Transverse colon (tissue), 4 donors: ENCODE measurements at regions not wholly inside any gene's neighbourhood (a gene's known extent, or its start where the extent isn't known, plus 50 kb on each side); places are given as distances from the start of the nearest gene placed in this dataset.

ENCODE experiments used
- EP300 ChIP-seq: sonication (generic); formaldehyde crosslinking; IDR thresholded peaks from one replicate; pipeline ENCODE4 v1.6.1; 2017; ENCODE audit warnings: antibody characterized with exemption, low read depth
- POLR2A ChIP-seq: fragments of 450-650 bp; IDR thresholded peaks from one replicate; pipeline ENCODE4 v1.6.1; 2016; ENCODE audit warnings: antibody characterized with exemption, mild to moderate bottlenecking, moderate library complexity
- POLR2AphosphoS5 ChIP-seq, 3 donors: sonication (generic); formaldehyde crosslinking; IDR thresholded peaks; one replicate each; pipeline ENCODE4 v1.6.1; 2016; ENCODE audit warnings: antibody characterized with exemption in 3 of 3
- TF ChIP-seq, protein P1 (sequence below), 5 experiments: fragments of 200-600 bp in 3 of 5; fragments of 450-650 bp in 2 of 5; sonication (generic) in 3 of 5; IDR thresholded peaks; 1 replicate in 2 of 5; 2 replicates in 3 of 5; pipeline ENCODE4 v1.5.1; 2016 to 2017; ENCODE audit warnings: antibody characterized with exemption in 5 of 5, inconsistent platforms in 3 of 5, mild to moderate bottlenecking in 2 of 5, moderate library complexity in 1 of 5

- TF ChIP-seq, protein P1, sequence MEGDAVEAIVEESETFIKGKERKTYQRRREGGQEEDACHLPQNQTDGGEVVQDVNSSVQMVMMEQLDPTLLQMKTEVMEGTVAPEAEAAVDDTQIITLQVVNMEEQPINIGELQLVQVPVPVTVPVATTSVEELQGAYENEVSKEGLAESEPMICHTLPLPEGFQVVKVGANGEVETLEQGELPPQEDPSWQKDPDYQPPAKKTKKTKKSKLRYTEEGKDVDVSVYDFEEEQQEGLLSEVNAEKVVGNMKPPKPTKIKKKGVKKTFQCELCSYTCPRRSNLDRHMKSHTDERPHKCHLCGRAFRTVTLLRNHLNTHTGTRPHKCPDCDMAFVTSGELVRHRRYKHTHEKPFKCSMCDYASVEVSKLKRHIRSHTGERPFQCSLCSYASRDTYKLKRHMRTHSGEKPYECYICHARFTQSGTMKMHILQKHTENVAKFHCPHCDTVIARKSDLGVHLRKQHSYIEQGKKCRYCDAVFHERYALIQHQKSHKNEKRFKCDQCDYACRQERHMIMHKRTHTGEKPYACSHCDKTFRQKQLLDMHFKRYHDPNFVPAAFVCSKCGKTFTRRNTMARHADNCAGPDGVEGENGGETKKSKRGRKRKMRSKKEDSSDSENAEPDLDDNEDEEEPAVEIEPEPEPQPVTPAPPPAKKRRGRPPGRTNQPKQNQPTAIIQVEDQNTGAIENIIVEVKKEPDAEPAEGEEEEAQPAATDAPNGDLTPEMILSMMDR (IDR thresholded peaks at IDR 0.05): no peak
- TF ChIP-seq POLR2AphosphoS5 (IDR thresholded peaks at IDR 0.05) (no peak), POLR2A (no peak), EP300 (no peak)
These were observed 127.8 kb downstream of the INHBB start for GRCh38 chr2:120473522-120474271.
